GM21390 (cell line): ENCODE measurements at regions not wholly inside any gene's neighbourhood (a gene's known extent, or its start where the extent isn't known, plus 50 kb on each side); places are given as distances from the start of the nearest gene placed in this dataset.

Experiments
- ATAC-seq: cut with Tn5 transposase; IDR thresholded peaks from one replicate; pipeline ENCODE4 v1.9.1; 2021; ENCODE audit not compliant: unreplicated experiment

GRCh38 chr7:12067156-12067831 lies 143.8 kb upstream of the TMEM106B start:
- peak; percentile 59 for ATAC-seq

GRCh38 chr7:12069757-12070156 lies 141.3 kb upstream of the TMEM106B start:
- ATAC-seq = no peak

- ATAC-seq = no peak
Measured at GRCh38 chr7:12074889-12075288, 136.2 kb upstream of the TMEM106B start.

GRCh38 chr7:12080006-12080405 lies 131.1 kb upstream of the TMEM106B start:
- ATAC-seq = no peak

GRCh38 chr7:12085516-12085915 lies 125.6 kb upstream of the TMEM106B start:
- ATAC-seq = no peak

- no peak for ATAC-seq
Measured at GRCh38 chr7:12089951-12090756, 120.9 kb upstream of the TMEM106B start.

- no peak for ATAC-seq
Measured at GRCh38 chr7:12090757-12091221, 120.3 kb upstream of the TMEM106B start.

- ATAC-seq = no peak
Measured at GRCh38 chr7:12091231-12091630, 119.9 kb upstream of the TMEM106B start.

GRCh38 chr7:12092499-12093130 lies 118.5 kb upstream of the TMEM106B start:
- ATAC-seq = no peak

GRCh38 chr7:12093365-12093764 lies 117.7 kb upstream of the TMEM106B start:
- ATAC-seq = no peak

- no peak for ATAC-seq
Measured at GRCh38 chr7:12094365-12094921, 116.7 kb upstream of the TMEM106B start.

- ATAC-seq = no peak
Measured at GRCh38 chr7:12102126-12102525, 109.0 kb upstream of the TMEM106B start.

- ATAC-seq = no peak
Measured at GRCh38 chr7:12102527-12102926, 108.6 kb upstream of the TMEM106B start.

- no peak for ATAC-seq
Measured at GRCh38 chr7:12103948-12104347, 107.1 kb upstream of the TMEM106B start.

- no peak for ATAC-seq
Measured at GRCh38 chr7:12107381-12107780, 103.7 kb upstream of the TMEM106B start.

GRCh38 chr7:12107841-12108254 lies 103.2 kb upstream of the TMEM106B start:
- ATAC-seq = no peak

GRCh38 chr7:12110425-12110824 lies 100.7 kb upstream of the TMEM106B start:
- ATAC-seq = no peak

GRCh38 chr7:12111422-12112405 lies 99.4 kb upstream of the TMEM106B start:
- ATAC-seq = no peak

- no peak for ATAC-seq
Measured at GRCh38 chr7:12117170-12117569, 93.9 kb upstream of the TMEM106B start.

GRCh38 chr7:12119620-12120303 lies 91.3 kb upstream of the TMEM106B start:
- no peak for ATAC-seq
